SK-N-SH treated with all-trans-retinoic acid at 6 μM for 48 hours (cell line): ENCODE measurements at regions not wholly inside any gene's neighbourhood (a gene's known extent, or its start where the extent isn't known, plus 50 kb on each side); places are given as distances from the start of the nearest gene placed in this dataset.

Experiments used
- RARB ChIP-seq: fragments of 250-450 bp; sonication (Bioruptor Pico); IDR thresholded peaks from 2 replicates; pipeline ENCODE4 v1.8.0; 2021; ENCODE audit warnings: mild to moderate bottlenecking, moderate library complexity
- ZC3H10 ChIP-seq: fragments of 250-450 bp; sonication (Bioruptor Pico); IDR thresholded peaks from 2 replicates; pipeline ENCODE4 v1.5.1; 2021; ENCODE audit warnings: mild to moderate bottlenecking, moderate library complexity
- ZFP3 ChIP-seq: fragments of 250-450 bp; sonication (Bioruptor Pico); IDR thresholded peaks from 2 replicates; pipeline ENCODE4 v1.5.0; 2020; ENCODE audit warnings: mild to moderate bottlenecking, moderate library complexity
- ZFP30 ChIP-seq: fragments of 450-650 bp; formaldehyde crosslinking; IDR thresholded peaks from 2 replicates; pipeline ENCODE4 v1.5.0; 2022; ENCODE audit warnings: mild to moderate bottlenecking, moderate library complexity
- ZNF565 ChIP-seq: fragments of 450-650 bp; formaldehyde crosslinking; conservative IDR thresholded peaks from 2 replicates; pipeline ENCODE4 v1.5.0; 2020; ENCODE audit warnings: low read depth, mild to moderate bottlenecking, moderate library complexity
- ZNF70 ChIP-seq: fragments of 450-650 bp; formaldehyde crosslinking; IDR thresholded peaks from 2 replicates; pipeline ENCODE4 v1.5.0; 2020; ENCODE audit warnings: mild to moderate bottlenecking, moderate library complexity
- TF ChIP-seq, protein P1 (sequence below): fragments of 250-450 bp; sonication (Bioruptor Pico); IDR thresholded peaks from 2 replicates; pipeline ENCODE4 v1.5.0; 2020; ENCODE audit warnings: mild to moderate bottlenecking, moderate library complexity
- TF ChIP-seq, protein P2 (sequence below): fragments of 250-450 bp; sonication (Bioruptor Pico); IDR thresholded peaks from 2 replicates; pipeline ENCODE4 v1.5.1; 2020; ENCODE audit warnings: low read depth, mild to moderate bottlenecking, moderate library complexity
- TF ChIP-seq, protein P3 (sequence below): fragments of 250-450 bp; sonication (Bioruptor Pico); IDR thresholded peaks from 2 replicates; pipeline ENCODE4 v1.8.0; 2020; ENCODE audit warnings: mild to moderate bottlenecking, moderate library complexity, borderline replicate concordance
- TF ChIP-seq, protein P4 (sequence below): fragments of 250-450 bp; sonication (Bioruptor Pico); IDR thresholded peaks from 2 replicates; pipeline ENCODE4 v1.5.1; 2021; ENCODE audit warnings: mild to moderate bottlenecking, moderate library complexity

DNA sequence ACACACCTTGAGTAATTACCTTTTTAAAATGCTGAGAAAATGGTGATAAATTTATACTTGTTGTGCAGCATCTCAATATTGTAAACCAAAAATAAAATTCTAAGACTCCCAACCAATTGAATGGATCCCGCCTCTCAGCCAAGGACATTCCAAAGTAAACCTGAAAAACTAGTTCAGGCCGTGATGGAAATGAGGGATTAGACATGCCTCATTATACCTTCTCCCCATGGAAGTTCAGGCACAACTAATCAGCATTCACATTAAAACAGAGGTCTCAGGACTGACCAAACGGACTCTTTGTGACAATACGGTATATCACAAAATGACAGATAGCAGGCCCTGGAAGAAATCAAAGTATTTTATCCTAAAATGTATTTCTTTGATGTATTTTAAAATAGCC lies 907.4 kb upstream of the RAG2 start:
- TF ChIP-seq ZFP3 (no peak), ZNF565 (CRISPR knock-in tag) (no peak), ZC3H10 (CRISPR knock-in tag) (no peak), ZNF70 (no peak), RARB (CRISPR knock-in tag) (no peak), ZFP30 (no peak)
- TF ChIP-seq, protein P1, sequence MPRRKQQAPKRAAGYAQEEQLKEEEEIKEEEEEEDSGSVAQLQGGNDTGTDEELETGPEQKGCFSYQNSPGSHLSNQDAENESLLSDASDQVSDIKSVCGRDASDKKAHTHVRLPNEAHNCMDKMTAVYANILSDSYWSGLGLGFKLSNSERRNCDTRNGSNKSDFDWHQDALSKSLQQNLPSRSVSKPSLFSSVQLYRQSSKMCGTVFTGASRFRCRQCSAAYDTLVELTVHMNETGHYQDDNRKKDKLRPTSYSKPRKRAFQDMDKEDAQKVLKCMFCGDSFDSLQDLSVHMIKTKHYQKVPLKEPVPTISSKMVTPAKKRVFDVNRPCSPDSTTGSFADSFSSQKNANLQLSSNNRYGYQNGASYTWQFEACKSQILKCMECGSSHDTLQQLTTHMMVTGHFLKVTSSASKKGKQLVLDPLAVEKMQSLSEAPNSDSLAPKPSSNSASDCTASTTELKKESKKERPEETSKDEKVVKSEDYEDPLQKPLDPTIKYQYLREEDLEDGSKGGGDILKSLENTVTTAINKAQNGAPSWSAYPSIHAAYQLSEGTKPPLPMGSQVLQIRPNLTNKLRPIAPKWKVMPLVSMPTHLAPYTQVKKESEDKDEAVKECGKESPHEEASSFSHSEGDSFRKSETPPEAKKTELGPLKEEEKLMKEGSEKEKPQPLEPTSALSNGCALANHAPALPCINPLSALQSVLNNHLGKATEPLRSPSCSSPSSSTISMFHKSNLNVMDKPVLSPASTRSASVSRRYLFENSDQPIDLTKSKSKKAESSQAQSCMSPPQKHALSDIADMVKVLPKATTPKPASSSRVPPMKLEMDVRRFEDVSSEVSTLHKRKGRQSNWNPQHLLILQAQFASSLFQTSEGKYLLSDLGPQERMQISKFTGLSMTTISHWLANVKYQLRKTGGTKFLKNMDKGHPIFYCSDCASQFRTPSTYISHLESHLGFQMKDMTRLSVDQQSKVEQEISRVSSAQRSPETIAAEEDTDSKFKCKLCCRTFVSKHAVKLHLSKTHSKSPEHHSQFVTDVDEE (CRISPR knock-in tag) = no peak
- TF ChIP-seq, protein P2, sequence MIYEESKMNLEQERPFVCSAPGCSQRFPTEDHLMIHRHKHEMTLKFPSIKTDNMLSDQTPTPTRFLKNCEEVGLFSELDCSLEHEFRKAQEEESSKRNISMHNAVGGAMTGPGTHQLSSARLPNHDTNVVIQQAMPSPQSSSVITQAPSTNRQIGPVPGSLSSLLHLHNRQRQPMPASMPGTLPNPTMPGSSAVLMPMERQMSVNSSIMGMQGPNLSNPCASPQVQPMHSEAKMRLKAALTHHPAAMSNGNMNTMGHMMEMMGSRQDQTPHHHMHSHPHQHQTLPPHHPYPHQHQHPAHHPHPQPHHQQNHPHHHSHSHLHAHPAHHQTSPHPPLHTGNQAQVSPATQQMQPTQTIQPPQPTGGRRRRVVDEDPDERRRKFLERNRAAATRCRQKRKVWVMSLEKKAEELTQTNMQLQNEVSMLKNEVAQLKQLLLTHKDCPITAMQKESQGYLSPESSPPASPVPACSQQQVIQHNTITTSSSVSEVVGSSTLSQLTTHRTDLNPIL (CRISPR knock-in tag) = no peak
- TF ChIP-seq, protein P3, sequence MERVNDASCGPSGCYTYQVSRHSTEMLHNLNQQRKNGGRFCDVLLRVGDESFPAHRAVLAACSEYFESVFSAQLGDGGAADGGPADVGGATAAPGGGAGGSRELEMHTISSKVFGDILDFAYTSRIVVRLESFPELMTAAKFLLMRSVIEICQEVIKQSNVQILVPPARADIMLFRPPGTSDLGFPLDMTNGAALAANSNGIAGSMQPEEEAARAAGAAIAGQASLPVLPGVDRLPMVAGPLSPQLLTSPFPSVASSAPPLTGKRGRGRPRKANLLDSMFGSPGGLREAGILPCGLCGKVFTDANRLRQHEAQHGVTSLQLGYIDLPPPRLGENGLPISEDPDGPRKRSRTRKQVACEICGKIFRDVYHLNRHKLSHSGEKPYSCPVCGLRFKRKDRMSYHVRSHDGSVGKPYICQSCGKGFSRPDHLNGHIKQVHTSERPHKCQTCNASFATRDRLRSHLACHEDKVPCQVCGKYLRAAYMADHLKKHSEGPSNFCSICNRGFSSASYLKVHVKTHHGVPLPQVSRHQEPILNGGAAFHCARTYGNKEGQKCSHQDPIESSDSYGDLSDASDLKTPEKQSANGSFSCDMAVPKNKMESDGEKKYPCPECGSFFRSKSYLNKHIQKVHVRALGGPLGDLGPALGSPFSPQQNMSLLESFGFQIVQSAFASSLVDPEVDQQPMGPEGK (CRISPR knock-in tag) = no peak
- TF ChIP-seq, protein P4, sequence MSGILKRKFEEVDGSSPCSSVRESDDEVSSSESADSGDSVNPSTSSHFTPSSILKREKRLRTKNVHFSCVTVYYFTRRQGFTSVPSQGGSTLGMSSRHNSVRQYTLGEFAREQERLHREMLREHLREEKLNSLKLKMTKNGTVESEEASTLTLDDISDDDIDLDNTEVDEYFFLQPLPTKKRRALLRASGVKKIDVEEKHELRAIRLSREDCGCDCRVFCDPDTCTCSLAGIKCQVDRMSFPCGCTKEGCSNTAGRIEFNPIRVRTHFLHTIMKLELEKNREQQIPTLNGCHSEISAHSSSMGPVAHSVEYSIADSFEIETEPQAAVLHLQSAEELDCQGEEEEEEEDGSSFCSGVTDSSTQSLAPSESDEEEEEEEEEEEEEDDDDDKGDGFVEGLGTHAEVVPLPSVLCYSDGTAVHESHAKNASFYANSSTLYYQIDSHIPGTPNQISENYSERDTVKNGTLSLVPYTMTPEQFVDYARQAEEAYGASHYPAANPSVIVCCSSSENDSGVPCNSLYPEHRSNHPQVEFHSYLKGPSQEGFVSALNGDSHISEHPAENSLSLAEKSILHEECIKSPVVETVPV = no peak
